Heart left ventricle (tissue), 16 donors: ENCODE measurements at regions not wholly inside any gene's neighbourhood (a gene's known extent, or its start where the extent isn't known, plus 50 kb on each side); places are given as distances from the start of the nearest gene placed in this dataset.
A peak's percentile ranks its signal among the peaks of the same experiment; 100 is the strongest.

Source experiments
- ATAC-seq, 4 donors: fragments of 200-7000 bp; cut with Tn5 transposase; one replicate each; pipeline ENCODE4 v1.9.1; 2020 to 2022; ENCODE audit warnings: moderate library complexity in 4 of 4, mild to moderate bottlenecking in 3 of 4, moderate number of reproducible peaks in 1 of 4
- DNase-seq, 5 donors: peaks; one replicate each; pipeline ENCODE4 v3.0.0-alpha.2; 2020
- H3K27ac ChIP-seq, 12 donors: fragments of 200-600 bp; sonication (generic) in 4 of 12; one replicate each; pipeline versions ENCODE4 v1.5.0 to v1.8.0; 2016 to 2022; ENCODE audit warnings: mild to moderate bottlenecking in 2 of 12
- H3K27me3 ChIP-seq, 9 donors: fragments of 200-600 bp; sonication (generic) in 2 of 9; one replicate each; pipeline versions ENCODE4 v1.5.1 to v1.8.0; 2016 to 2022; ENCODE audit warnings: mild to moderate bottlenecking in 3 of 9
- H3K36me3 ChIP-seq, 9 donors: fragments of 200-600 bp; sonication (generic) in 2 of 9; one replicate each; pipeline versions ENCODE4 v1.5.0 to v1.8.0; 2018 to 2022; ENCODE audit warnings: mild to moderate bottlenecking in 2 of 9
- H3K4me1 ChIP-seq, 12 donors: fragments of 200-600 bp; sonication (generic) in 4 of 12; one replicate each; pipeline versions ENCODE4 v1.5.0 to v1.8.0; 2016 to 2022; ENCODE audit warnings: mild to moderate bottlenecking in 3 of 12
- H3K4me3 ChIP-seq, 12 donors: fragments of 200-600 bp; sonication (generic) in 4 of 12; one replicate each; pipeline versions ENCODE4 v1.5.0 to v1.8.0; 2017 to 2022; ENCODE audit warnings: mild to moderate bottlenecking in 9 of 12, moderate library complexity in 4 of 12
- H3K9me3 ChIP-seq, 12 donors: fragments of 200-600 bp; sonication (generic) in 4 of 12; one replicate each; pipeline versions ENCODE4 v1.5.0 to v1.8.0; 2016 to 2022; ENCODE audit warnings: mild to moderate bottlenecking in 1 of 12
- CTCF ChIP-seq, 12 donors: fragments of 200-600 bp; sonication (generic) in 4 of 12; IDR thresholded peaks; one replicate each; pipeline versions ENCODE4 v1.5.0 to v1.8.0; 2018 to 2022; ENCODE audit warnings: antibody characterized with exemption in 12 of 12, mild to moderate bottlenecking in 5 of 12
- POLR2A ChIP-seq, 2 donors: fragments of 450-650 bp; IDR thresholded peaks; one replicate each; pipeline ENCODE4 v1.6.1; 2017; ENCODE audit warnings: antibody characterized with exemption in 2 of 2, mild to moderate bottlenecking in 2 of 2, moderate library complexity in 2 of 2
- WGBS, 4 donors: extraction: QIAGEN DNeasy Blood & Tissue Kit in 2 of 4; methylation state at CpG; one replicate each; pipeline versions ENCODE4 v1.1.5 to v1.1.7; 2013 to 2018; 5-methylcytosine and 5-hydroxymethylcytosine counted together
- intact Hi-C, 10 donors: fragments of 100-400 bp; cut with DNase I; formaldehyde crosslinking; loops; one replicate each; pipeline versions ENCODE4 v1.11.1 to v1.14.2; 2022
- donor health status: ischemic (EF 13 %, LVEDD 7.1; RV severe dilation, severe dysfunction).
- donor health status: healthy with polysubstance abuse.
- donor health status: DM: no; HTN: yes; CAD: no.
- donor health status: DM: no; HTN: no; CAD: no.
- donor health status: ischemic (EF 25% LVEDD 6.9; RV normal size, moderate dysfunction).
- donor health status: ischemic (EF 25% LVEDD 5.7; RV mildly dilated, moderate dysfunction).
- donor health status: healthy.
- donor health status: DM: yes; HTN: yes; CAD: no.
- donor health status: ischemic (EF 35%, LVEDD 5.7; RV mildly dilated, moderate dysfunction).
- donor health status: nonischemic (EF 11% LVEDD 7.7; RV severe dilation, severe dysfunction).
- donor health status: DM: yes; HTN: yes; CAD: no.
- donor health status: PGD.
- donor health status: ischemic (EF 29% LVEDD 5.4; RV normal size, mild dysfunction).
- donor health status: nonischemic (EF 23%, LVEDD 6.1; RV moderate dilation, normal function).

DNA sequence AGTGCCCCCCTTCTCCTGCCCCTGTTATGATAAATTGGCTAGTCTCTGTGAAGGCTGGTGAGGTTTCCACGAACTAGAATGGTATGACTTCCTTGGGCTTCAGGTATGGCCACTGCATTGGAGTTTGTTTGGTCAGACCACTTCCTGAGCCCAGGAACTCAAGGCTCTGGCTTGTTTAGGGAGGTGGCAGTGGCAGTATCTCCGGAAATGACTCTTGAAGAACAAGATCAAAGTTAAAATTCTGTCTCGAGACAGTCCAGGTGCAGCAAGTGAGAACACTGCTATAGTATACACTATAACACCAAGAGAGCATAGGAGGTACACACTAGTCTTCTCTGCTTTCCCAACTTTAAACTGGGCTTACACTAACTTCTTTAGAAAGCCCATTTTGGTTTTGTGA is 309.1 kb downstream of the KLF12 start:
- ATAC-seq (no peak), DNase-seq (no peak)
- no peak overlapping the region for H3K4me3 ChIP-seq
- TF ChIP-seq CTCF (IDR thresholded peaks at IDR 0.05) (no peak), POLR2A (IDR thresholded peaks at IDR 0.05) (no peak)
- 90 to 92% (median 91%) methylated on average over 3 of the region's 3 CpGs for WGBS, 4 donors
- H3K36me3 ChIP-seq = no peaks in the 10 kb centered on the region
- H3K27ac ChIP-seq = no peak overlapping the region
- intact Hi-C loops = loop anchor here in 3 of 10 donors (5.0 to 10.0 kb wide), 4 partner anchors 50 to 1400 kb away; no protein-coding TSS in a partner anchor
- H3K27me3 ChIP-seq = no peaks in the 10 kb centered on the region
- H3K9me3 ChIP-seq = no peaks in the 10 kb centered on the region
- H3K4me1 ChIP-seq = peaks cover 0 to 17% (median 2%) of the 10 kb centered on the region in 12 donors

DNA sequence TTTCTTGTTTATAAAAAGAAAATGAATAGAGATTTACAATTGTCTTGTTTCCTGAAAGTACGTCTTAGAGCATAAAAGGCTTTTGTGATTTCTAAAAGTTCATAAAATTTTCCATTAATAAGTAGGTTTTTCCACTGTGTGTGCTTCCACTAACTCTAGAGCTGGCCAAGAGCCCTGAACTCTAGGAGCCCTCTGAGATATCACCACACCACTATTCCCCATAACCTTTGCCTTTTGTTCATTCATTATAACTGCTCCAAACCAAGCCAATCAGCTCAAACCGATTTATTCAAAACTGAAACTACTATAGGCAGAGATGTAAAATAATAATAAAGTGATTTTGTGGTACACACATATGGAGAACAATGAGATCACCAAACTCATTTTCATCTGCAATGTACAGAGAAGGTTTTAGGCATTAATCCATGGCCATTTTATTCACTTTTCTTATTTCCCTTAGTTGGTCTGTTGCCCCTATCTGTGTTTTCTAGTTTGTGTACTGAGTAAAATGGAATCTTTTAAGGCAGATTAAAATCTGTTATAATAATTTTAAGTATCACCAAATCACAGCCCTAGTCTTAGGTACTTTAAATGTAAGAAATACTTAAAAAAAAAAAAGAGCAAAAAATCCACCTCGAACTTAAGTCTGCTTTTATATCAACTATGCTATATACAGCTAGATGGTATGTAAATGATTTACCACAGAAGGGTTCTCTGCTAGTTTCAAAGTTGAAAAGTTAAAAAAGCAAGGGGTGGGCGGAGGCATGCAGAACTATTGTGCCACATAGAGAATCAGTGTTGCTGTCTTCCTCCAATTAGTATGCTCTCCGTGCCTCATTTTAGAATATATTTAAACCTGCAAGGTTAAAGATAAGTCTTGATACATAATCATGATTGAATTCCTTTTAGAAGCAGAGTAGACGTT is 311.3 kb downstream of the KLF12 start:
- intact Hi-C loops = loop anchor here in 3 of 10 donors (10.0 kb wide), 3 partner anchors 48 to 1402 kb away; no protein-coding TSS in a partner anchor
- H3K27me3 ChIP-seq = no peaks in the 10 kb centered on the region
- H3K4me3 ChIP-seq = no peak overlapping the region
- H3K4me1 ChIP-seq = peaks cover 0 to 7% (median 0%) of the 10 kb centered on the region in 12 donors
- 88 to 91% (median 90%) methylated on average over 6 of the region's 6 CpGs for WGBS, 4 donors
- DNase-seq = peak in 1 of 5 donors; percentile 15
- peak in 1 of 4 donors; percentile 29 for ATAC-seq
- H3K27ac ChIP-seq = no peak overlapping the region
- H3K36me3 ChIP-seq = no peaks in the 10 kb centered on the region
- no peak for TF ChIP-seq POLR2A (IDR thresholded peaks at IDR 0.05)
- TF ChIP-seq CTCF (IDR thresholded peaks at IDR 0.05) = no peak
- no peaks in the 10 kb centered on the region for H3K9me3 ChIP-seq

- DNase-seq = no peak
- no peaks in the 10 kb centered on the region for H3K27me3 ChIP-seq
- 86 to 93% (median 92%) methylated on average over 2 of the region's 2 CpGs for WGBS, 4 donors
- intact Hi-C loops = loop anchor here in 3 of 10 donors (10.0 kb wide), 3 partner anchors 46 to 1404 kb away; no protein-coding TSS in a partner anchor
- no peaks in the 10 kb centered on the region for H3K36me3 ChIP-seq
- TF ChIP-seq CTCF (IDR thresholded peaks at IDR 0.05) = no peak
- TF ChIP-seq POLR2A (IDR thresholded peaks at IDR 0.05) = no peak
- H3K4me1 ChIP-seq = peaks cover 0 to 7% (median 0%) of the 10 kb centered on the region in 12 donors
- no peak for ATAC-seq
- H3K27ac ChIP-seq = no peak overlapping the region
- no peaks in the 10 kb centered on the region for H3K9me3 ChIP-seq
- no peak overlapping the region for H3K4me3 ChIP-seq
Observed at GRCh38 chr13:73820688-73821087, 313.5 kb downstream of the KLF12 start.

- WGBS, 4 donors = 84 to 93% (median 88%) methylated on average over 3 of the region's 3 CpGs
- no peak for DNase-seq
- H3K9me3 ChIP-seq = no peaks in the 10 kb centered on the region
- peaks cover 0 to 7% (median 0%) of the 10 kb centered on the region in 12 donors for H3K4me1 ChIP-seq
- H3K4me3 ChIP-seq = no peak overlapping the region
- no peak for TF ChIP-seq CTCF (IDR thresholded peaks at IDR 0.05)
- TF ChIP-seq POLR2A (IDR thresholded peaks at IDR 0.05) = no peak
- intact Hi-C loops = loop anchor here in 3 of 10 donors (10.0 kb wide), 3 partner anchors 45 to 1405 kb away; no protein-coding TSS in a partner anchor
- no peaks in the 10 kb centered on the region for H3K36me3 ChIP-seq
- no peak overlapping the region for H3K27ac ChIP-seq
- ATAC-seq = no peak
- H3K27me3 ChIP-seq = no peaks in the 10 kb centered on the region
Observed at GRCh38 chr13:73820285-73820684, 313.9 kb downstream of the KLF12 start.
